PC-3 (cell line): ENCODE measurements at regions not wholly inside any gene's neighbourhood (a gene's known extent, or its start where the extent isn't known, plus 50 kb on each side); places are given as distances from the start of the nearest gene placed in this dataset.
A peak's percentile ranks its signal among the peaks of the same experiment; 100 is the strongest.

ENCODE experiments used
- ATAC-seq: fragments of 200-7000 bp; cut with Tn5 transposase; 2 replicates; pipeline ENCODE4 v1.9.1; 2020; ENCODE audit warnings: mild to moderate bottlenecking, moderate library complexity
- BruUV-seq: library from RNA; stranded (reverse); fragments of 400-500 nt; replicated peaks from 2 replicates; lab custom pipeline; 2021; lab: Mats Ljungman, UMichigan
- CTCF ChIA-PET: fragments of 300-600 bp; sonication (Branson Sonifier 250); formaldehyde crosslinking; loops from one replicate; lab custom pipeline; 2022; ENCODE audit warnings: antibody characterized with exemption; lab: Charles Lee
- POLR2A ChIA-PET: fragments of 300-600 bp; sonication (Branson Sonifier 250); formaldehyde crosslinking; loops from one replicate; lab custom pipeline; 2022; ENCODE audit warnings: antibody characterized with exemption; ENCODE audit not compliant: unreplicated experiment; lab: Charles Lee
- DNase-seq: peaks from one replicate; pipeline ENCODE4 v3.0.0-alpha.2; 2015
- H2AFZ ChIP-seq: fragments of 300-600 bp; sonication (generic); 2 replicates; pipeline ENCODE4 v1.6.0; 2016; ENCODE audit warnings: antibody characterized with exemption, low read length
- H3F3A ChIP-seq: fragments of 300-600 bp; sonication (generic); one replicate; pipeline ENCODE4 v1.6.0; 2017; ENCODE audit warnings: antibody characterized with exemption, low read length, control low read depth, mild to moderate bottlenecking; ENCODE audit not compliant: unreplicated experiment
- H3K27ac ChIP-seq: fragments of 300-600 bp; sonication (generic); 2 replicates; pipeline ENCODE4 v1.5.1; 2016; ENCODE audit warnings: mild to moderate bottlenecking, low read length
- H3K27me3 ChIP-seq: fragments of 300-600 bp; sonication (generic); 2 replicates; pipeline ENCODE4 v1.6.1; 2016; ENCODE audit warnings: low read length, mixed read lengths
- H3K36me3 ChIP-seq: fragments of 300-600 bp; sonication (generic); 2 replicates; pipeline ENCODE4 v1.6.1; 2016; ENCODE audit warnings: low read depth, mixed run types, low read length, mixed read lengths
- H3K4me1 ChIP-seq: fragments of 300-600 bp; sonication (generic); 2 replicates; pipeline ENCODE4 v1.5.1; 2016; ENCODE audit warnings: low read length; ENCODE audit not compliant: insufficient read depth
- H3K4me2 ChIP-seq: fragments of 300-600 bp; sonication (generic); 2 replicates; pipeline ENCODE4 v1.6.0; 2016; ENCODE audit warnings: low read length
- H3K4me3 ChIP-seq: fragments of 300-600 bp; sonication (generic); 2 replicates; pipeline ENCODE4 v1.5.1; 2016; ENCODE audit warnings: mild to moderate bottlenecking, low read length, mixed read lengths
- H3K79me2 ChIP-seq: fragments of 300-600 bp; sonication (generic); 2 replicates; pipeline ENCODE4 v1.6.1; 2017; ENCODE audit warnings: low read length, mixed read lengths
- H3K9ac ChIP-seq: fragments of 300-600 bp; sonication (generic); 2 replicates; pipeline ENCODE4 v1.6.0; 2016; ENCODE audit warnings: mild to moderate bottlenecking, low read length
- H3K9me2 ChIP-seq: fragments of 300-600 bp; sonication (generic); replicated peaks from 2 replicates; pipeline ENCODE4 v1.6.1; 2016; ENCODE audit warnings: mixed run types, low read length, mixed read lengths
- H3K9me3 ChIP-seq: fragments of 300-600 bp; sonication (generic); 2 replicates; pipeline ENCODE4 v1.6.1; 2016; ENCODE audit warnings: low read length, mixed read lengths
- H4K20me1 ChIP-seq: fragments of 300-600 bp; sonication (generic); 2 replicates; pipeline ENCODE4 v1.6.1; 2016; ENCODE audit warnings: low read length, mixed read lengths
- CTCF ChIP-seq: fragments of 300-600 bp; sonication (generic); conservative IDR thresholded peaks from 2 replicates; pipeline ENCODE4 v1.5.1; 2017; ENCODE audit warnings: antibody characterized with exemption, low read depth, mild to moderate bottlenecking, low read length
- EZH2 ChIP-seq: fragments of 300-600 bp; sonication (generic); IDR thresholded peaks from one replicate; pipeline ENCODE4 v1.6.1; 2017; ENCODE audit warnings: antibody characterized with exemption, mild to moderate bottlenecking, low read length; ENCODE audit not compliant: unreplicated experiment
- EZH2phosphoT487 ChIP-seq: fragments of 300-600 bp; sonication (generic); IDR thresholded peaks from 2 replicates; pipeline ENCODE4 v1.6.1; 2018; ENCODE audit warnings: mild to moderate bottlenecking, antibody characterized with exemption, low read length, borderline replicate concordance
- intact Hi-C: fragments of 100-400 bp; cut with micrococcal nuclease; formaldehyde crosslinking; loops from 2 replicates; pipeline ENCODE4 v1.9.0; 2023

GRCh38 chr4:65911720-65912119 is 241.4 kb upstream of the EPHA5 start:
- H2AFZ ChIP-seq, result no peak overlapping the region
- no peaks in the 10 kb centered on the region for H3K36me3 ChIP-seq
- no peak for TF ChIP-seq EZH2phosphoT487
- no peak overlapping the region for H3K9ac ChIP-seq
- POLR2A ChIA-PET, result no interaction called here
- no peaks in the 10 kb centered on the region for H3K4me1 ChIP-seq
- ATAC-seq, result no peak
- no peaks in the 10 kb centered on the region for H3K27me3 ChIP-seq
- CTCF ChIA-PET, result no interaction called here
- H3F3A ChIP-seq, result no peaks in the 10 kb centered on the region
- no peak overlapping the region for H3K27ac ChIP-seq
- no peaks in the 10 kb centered on the region for H4K20me1 ChIP-seq
- no TSS peak for BruUV-seq
- intact Hi-C loops, result no loop called here
- no peak overlapping the region for H3K4me2 ChIP-seq
- no peak overlapping the region for H3K4me3 ChIP-seq
- DNase-seq, result no peak
- H3K9me3 ChIP-seq, result no peaks in the 10 kb centered on the region
- H3K9me2 ChIP-seq, result no peaks in the 10 kb centered on the region
- H3K79me2 ChIP-seq, result no peaks in the 10 kb centered on the region

GRCh38 chr4:65893957-65894755 is 223.9 kb upstream of the EPHA5 start:
- Histone ChIP-seq H3K4me1 (peaks cover 24% of the 10 kb centered on the region), H3K36me3 (no peaks in the 10 kb centered on the region), H3K9me3 (no peaks in the 10 kb centered on the region), H2AFZ (peak overlapping the region; percentile 6; the same call in 1 of the 2 replicates), H3K27ac (no peak overlapping the region), H3F3A (no peaks in the 10 kb centered on the region), H3K79me2 (no peaks in the 10 kb centered on the region), H3K4me2 (peak overlapping the region; percentile 14), H4K20me1 (no peaks in the 10 kb centered on the region), H3K27me3 (no peaks in the 10 kb centered on the region), H3K9ac (no peak overlapping the region), H3K9me2 (no peaks in the 10 kb centered on the region), H3K4me3 (no peak overlapping the region)
- ATAC-seq (peak; percentile 63), DNase-seq (peak; percentile 58)
- no TSS peak for BruUV-seq
- CTCF ChIA-PET, result no interaction called here
- POLR2A ChIA-PET, result interaction anchor here (0.6 kb wide), 1 partner anchor 631 kb away, joined by 4 read pairs; no protein-coding TSS in a partner anchor
- intact Hi-C loops, result no loop called here
- no peak for TF ChIP-seq EZH2
- TF ChIP-seq EZH2phosphoT487, result no peak
- no peak for TF ChIP-seq CTCF

GRCh38 chr4:65893271-65893670 is 223.0 kb upstream of the EPHA5 start:
- no peaks in the 10 kb centered on the region for H3K9me2 ChIP-seq
- intact Hi-C loops, result no loop called here
- BruUV-seq, result no TSS peak
- no peaks in the 10 kb centered on the region for H4K20me1 ChIP-seq
- no peaks in the 10 kb centered on the region for H3K36me3 ChIP-seq
- no peak for TF ChIP-seq EZH2
- TF ChIP-seq CTCF, result no peak
- no peak for TF ChIP-seq EZH2phosphoT487
- no peaks in the 10 kb centered on the region for H3K79me2 ChIP-seq
- H3F3A ChIP-seq, result no peaks in the 10 kb centered on the region
- DNase-seq (peak; percentile 20), ATAC-seq (peak; percentile 48)
- no peaks in the 10 kb centered on the region for H3K9me3 ChIP-seq
- peak overlapping the region; percentile 7; the same call in 1 of the 2 replicates for H3K4me2 ChIP-seq
- H3K27ac ChIP-seq, result no peak overlapping the region
- CTCF ChIA-PET, result no interaction called here
- H3K9ac ChIP-seq, result no peak overlapping the region
- no peak overlapping the region for H3K4me3 ChIP-seq
- H3K27me3 ChIP-seq, result no peaks in the 10 kb centered on the region
- POLR2A ChIA-PET, result no interaction called here
- H3K4me1 ChIP-seq, result peaks cover 24% of the 10 kb centered on the region
- peak overlapping the region; percentile 39 for H2AFZ ChIP-seq
